Muscle of back (tissue), 3 donors: ENCODE measurements at regions not wholly inside any gene's neighbourhood (a gene's known extent, or its start where the extent isn't known, plus 50 kb on each side); places are given as distances from the start of the nearest gene placed in this dataset.

Experiments used
- DNase-seq, 3 donors: peaks; one replicate each; pipeline versions ENCODE4 v3.0.0 to v3.0.0-alpha.2; 2013

DNA sequence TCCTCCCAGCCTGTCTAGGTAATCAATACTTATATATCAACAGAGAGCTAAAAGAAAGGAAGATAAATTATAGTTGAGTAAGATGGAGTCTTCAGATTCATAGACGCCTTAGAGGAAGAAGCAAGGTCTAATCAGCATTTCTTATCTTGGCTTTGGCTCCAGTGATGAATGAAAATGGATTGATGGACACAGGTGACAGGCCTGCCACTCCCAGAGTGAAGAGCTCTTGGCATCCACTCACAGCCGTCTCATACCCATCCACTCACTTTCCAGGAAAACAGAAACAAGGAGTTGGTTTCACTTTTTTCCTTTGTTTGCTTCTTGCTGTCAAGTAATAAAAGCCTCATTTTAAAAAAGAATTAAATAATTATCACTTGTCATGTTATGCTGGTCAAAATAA lies 168.2 kb downstream of the MFSD1 start:
- peak in 1 of 3 donors; percentile 6 for DNase-seq

DNA sequence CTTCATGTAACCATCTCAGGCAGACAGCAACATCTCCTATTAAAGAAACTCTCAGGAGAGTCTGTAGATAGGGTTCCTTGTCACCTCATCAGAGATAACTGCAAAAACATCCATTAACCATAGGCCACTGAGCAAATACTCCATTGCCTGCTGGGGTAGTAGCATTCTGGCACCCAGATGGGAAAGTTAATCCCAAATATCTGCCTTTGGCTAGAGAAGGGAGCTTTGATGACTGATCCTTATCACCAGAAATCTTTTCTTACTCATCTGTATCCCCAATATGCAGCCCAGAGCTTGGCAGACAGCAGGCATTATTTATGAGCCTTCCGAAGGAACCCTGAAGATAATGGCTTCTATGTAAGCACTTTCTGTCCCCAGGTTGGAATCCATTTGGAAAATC lies 173.1 kb downstream of the MFSD1 start:
- no peak for DNase-seq

DNA sequence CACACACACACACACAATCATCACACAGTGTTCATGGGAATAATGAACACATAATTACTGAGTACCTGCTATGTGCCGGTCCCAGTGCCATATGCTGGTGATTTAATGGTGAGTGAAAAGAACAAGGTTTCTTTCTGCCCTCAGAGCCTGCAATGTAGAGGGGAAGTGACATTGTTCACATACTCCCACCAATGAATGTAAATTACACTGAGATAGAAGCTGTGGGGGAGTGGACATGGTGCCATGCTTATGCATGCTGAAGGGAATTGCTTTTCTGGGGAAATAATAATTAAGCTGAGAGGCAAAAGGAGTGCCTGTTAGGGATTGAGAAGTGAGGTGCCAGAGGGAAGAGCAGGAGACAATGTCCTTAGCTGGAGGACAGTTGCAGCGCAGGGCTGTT lies 175.1 kb downstream of the MFSD1 start:
- no peak for DNase-seq

DNA sequence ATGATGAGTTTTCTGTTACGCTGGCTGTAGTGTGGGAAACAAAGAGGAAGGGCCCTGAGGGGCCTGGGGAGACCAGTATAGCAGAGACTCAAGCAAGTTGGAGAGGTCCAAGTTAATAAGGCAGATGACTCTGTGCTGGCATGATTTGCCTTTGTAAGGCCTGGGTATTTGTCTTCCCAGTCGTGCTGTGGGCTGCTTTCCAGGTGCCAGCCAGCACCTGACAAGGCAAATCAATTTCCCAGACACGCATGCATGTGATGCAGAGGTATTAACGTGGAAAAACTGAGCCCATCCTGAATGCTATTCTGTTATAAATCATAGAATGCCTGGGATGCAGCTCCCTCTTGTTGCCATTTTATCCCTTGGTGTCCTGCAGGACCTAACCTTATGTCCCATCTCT lies 175.6 kb downstream of the MFSD1 start:
- DNase-seq = no peak

DNA sequence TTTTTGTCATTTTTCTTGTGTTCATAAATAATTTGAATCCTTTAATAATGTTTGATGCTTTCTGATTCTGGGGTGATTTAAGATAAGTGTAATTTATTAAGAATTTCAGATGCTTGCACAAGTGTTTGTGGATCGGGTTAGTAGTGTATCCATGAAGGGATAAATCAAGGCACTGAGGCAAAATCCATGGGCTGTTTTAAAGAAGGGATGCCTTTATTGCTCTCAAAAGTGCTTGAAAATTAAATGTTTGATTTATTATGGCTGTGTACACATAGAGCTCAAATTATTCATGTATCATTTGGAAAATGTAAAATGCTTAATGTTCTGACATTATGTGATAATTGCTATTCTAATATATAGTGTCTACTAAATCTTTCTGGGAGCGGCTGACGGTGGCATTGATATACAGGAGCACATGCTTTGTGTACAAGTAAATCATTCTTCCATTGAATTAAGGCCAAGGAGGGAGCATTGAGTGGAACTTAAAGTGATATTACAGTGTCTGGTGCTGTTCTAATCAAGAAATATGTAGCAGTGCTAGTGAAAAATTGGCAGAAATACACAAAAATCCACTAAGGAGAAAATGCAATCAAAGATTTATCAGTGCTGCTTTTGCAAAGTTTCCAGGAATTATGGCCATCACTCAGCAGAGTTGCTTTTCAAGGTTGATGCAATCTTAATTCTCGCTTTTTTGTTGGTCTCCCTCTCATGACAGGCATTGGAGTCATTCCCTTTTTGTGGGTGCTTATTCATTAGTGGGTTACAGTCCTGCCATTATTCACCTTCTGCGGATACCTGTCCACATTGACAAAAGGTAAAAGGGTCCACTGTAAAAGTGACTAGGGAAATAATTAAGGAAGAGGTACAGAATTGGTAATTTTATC lies 181.6 kb downstream of the MFSD1 start:
- no peak for DNase-seq

DNA sequence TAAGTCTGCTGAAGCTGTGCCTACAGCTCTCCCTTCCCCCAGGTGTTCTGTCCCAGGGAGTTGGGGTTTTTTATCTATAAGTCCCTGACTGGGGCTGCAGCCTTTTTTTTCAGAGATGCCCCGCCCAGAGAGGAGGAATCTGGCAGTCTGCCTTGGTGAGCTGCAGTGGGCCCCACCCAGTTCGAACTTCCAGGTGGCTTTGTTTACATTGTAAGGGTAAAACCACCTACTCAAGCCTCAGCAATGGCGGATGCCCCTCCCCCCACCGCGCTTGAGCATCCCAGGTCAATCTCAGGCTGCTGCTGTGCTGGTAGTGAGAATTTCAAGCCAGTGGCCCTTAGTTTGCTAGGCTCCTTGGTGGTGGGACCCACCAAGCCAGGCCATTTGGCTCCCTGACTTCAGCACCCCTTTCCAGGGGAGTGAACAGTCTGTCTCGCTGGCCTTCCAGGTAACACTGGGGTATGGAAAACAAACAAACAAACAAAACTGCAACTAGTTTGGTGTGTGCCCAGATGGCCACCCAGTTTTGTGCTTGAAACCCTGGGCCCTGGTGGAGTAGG lies 189.4 kb downstream of the MFSD1 start:
- no peak for DNase-seq

DNA sequence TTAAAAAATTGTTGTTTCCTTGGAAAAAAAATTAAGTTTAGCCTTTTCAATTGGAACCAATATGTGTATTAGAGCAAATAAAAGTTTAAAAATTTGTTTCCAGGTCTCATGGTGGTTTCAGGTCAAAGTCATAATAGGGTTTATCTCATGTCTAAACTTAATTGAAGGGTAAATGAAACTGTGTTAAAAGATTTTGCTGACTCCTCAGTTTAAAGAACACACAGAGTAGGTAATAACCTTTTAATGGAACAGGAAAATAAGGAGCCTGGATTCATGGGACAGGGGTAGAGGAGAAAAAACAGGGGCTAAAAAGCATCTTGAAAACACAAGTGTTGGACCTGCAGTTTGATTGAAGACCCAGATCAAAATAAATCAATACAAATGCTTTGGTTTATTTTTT lies 190.6 kb downstream of the MFSD1 start:
- no peak for DNase-seq

DNA sequence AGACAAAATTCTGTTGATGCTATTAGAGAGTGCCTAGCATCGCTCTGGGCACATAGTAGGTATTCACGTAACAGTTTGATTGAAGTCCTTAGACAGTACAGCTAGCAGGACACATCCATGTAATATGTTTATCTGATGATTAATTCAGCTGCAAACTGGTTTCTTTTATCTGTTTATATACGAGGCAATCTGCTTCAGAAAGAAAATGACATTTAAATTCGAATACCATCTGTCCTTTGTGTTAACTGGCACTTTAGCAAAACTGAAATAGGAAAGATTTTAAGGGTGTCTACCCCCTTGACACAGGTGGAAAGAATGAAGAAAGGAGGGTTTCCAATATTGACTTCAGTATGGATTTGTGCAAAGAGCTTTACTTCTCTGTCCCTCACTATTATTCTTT lies 192.5 kb downstream of the MFSD1 start:
- DNase-seq = no peak

DNA sequence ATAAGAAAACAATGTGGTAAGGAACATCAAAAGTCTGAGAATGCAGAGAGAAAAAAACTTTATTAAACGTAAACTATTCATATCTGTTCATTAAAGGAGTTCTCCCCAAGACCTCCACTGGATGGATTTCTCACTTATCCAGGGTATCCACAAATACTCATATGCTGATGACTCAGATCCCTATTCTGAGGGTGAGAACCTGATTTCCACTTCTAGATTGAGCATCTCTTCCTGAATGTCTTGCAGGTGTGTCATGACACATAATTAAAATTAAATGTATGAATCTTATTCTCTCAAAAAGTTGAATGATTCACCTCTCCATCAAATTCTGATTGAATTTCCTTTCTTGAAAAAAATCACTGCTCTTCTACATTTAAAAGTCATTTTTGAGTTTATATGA lies 199.9 kb downstream of the MFSD1 start:
- no peak for DNase-seq

DNA sequence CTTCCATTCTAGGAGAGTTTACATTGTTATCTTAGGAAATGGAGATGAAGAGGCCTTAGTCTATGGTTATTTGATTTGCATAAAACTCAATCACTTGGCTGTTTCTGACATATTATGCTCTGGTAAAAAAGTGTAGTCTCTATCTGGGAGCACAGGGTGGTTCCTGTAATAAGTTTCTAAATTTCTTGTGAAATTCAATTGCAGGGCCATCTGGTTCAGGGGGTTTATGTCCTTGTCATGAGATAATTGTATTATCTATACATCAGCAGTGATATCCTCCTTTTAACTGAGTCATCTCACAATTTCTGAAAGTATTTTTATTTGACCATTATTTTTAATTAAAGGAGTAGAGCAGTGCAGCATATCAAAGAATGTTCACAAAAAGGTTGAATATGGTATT lies 203.3 kb downstream of the MFSD1 start:
- DNase-seq = no peak

DNA sequence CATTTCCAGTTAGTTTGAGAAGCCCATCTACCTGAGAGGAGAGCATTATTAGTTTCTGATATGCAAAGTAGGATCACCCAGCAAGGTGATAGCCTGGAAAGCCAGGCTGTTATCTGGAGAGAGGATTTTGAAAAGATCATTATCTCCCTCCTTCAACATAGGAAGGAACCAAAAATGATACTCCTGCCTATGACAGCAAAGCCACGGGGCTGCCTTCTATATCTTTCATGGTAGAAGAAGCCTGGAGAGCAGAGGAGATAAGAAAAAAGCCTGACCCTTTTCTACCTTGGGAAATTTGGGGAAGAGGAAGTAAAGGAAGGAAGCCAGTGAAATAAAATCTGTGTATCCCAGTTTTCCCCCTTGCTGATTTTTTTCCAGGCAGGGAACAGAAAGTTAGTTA lies 205.5 kb downstream of the MFSD1 start:
- no peak for DNase-seq

DNA sequence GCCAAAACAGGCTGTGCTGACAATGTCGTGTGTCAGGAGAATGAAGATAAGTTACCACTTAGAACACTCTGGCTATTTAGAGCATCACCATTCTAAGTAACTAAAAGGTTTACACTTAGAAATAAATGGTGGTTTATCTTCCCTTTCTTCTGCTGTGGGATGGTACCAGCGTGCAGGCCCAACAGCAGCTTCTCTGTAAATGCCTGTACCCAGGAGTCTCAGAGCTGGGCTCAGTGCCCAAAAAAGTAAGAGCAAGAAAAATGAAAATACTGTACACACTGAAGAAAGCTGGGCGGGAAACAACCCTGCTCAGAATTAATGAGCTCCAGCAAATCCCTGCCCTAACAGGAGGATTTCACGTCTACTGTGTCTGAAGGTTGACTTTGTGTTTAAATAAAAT lies 206.5 kb downstream of the MFSD1 start:
- DNase-seq = no peak

DNA sequence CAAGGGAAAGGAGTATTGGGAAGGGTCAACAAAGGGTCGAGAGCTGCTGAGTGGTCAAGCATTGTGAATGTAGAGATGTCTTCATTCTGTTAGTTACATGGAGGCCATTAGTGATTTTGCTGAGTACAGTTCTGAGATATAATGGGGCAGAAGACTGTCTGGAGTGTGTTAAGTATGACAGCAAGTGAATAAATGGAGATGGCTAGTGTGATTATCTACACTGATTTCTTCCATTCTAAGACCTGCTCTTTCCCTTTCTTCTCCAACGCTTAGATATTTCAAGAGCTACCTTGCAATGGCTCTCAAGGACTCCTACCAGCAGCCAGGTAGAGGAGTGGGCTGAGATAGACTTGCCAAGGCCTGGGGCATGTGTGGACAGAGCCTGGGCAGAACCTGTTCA lies 216.5 kb downstream of the MFSD1 start:
- DNase-seq = no peak

DNA sequence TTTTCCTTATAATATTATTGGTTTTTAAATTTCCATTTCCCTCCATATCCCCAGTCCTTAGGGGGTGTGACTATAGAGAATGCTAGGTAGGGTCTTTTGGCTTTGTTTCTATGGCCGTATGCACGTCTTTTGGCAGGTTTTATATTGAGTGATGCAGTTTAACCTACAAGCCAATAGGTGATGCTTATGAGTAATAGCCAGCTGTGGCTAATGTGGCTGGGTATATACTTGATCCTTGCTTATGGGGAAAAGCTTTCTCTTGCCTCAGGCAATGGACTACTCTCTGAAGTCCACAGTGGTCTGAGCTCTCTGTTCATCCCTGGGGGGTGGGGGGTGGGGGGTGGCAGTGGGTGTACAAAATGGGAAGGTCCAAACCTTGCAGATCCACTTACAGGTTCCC lies 223.9 kb downstream of the MFSD1 start:
- no peak for DNase-seq

DNA sequence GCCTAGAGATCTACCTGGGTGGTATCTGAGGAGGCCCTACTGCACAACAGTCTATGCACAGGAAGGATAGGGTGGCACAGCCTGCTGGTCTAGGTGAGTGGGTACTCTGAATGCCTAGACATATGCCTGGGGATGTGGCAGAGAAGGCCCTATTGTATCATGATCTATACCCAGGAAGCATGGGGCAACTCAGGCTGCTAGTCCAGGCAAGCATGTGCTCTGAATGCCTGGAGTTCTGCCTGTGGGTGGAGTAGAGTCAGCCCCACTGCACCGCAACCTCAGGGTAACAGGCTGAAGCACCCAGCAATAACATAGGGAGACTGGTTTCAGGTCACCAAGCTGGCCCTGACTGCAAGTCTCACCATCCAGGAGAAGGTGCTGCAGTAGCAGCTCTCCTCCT lies 224.7 kb downstream of the MFSD1 start:
- no peak for DNase-seq

DNA sequence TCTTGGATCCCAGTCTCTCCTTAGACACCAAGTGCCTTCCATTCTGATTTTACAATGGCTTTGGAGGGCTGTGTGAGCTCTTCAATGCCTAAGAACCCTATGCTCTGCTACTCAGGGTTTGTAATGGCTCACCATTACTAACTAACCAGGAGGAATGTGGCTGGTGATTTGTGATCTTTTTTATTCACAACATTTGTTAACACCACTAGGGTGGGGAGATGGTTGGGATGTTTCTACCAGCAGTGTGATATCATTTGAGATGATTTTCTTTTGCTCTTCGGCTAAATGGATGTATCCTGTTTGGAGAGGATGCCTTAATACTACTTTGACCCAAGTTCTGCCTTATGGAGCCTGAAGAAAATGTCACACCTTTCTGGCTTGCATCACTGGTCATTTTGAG lies 226.9 kb downstream of the MFSD1 start:
- no peak for DNase-seq

DNA sequence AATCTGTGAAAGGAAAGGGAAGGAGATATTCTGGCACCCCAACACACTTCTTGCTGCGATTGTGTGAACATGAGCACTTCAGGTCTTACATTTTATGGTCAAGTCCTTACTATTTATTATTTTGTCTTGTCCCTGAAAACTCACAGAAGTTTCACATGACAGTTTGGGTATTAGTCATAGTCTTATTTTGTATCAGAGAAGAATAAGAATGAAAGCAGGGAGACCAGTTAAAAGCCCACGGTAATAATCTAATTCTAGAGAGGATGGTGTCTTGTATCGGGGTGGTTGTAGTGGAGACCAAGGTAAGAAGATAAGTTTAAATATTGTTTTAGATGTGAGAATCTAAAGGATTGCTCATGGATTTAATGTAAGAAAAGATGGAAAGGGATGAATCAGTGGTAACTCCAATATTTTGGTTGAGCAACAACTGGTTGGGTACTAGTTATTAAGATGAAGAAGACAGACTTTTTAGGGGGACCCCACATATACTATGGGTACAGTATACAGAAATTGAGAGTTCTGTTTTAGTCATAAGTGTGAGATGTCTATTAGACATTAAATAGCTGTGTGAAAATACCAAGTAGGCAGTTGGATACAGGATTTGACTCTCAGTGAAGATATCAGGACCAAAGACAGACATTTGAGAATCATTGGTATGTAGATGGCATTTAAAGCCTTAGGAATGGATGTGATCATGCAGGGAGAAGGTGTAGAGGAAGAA lies 227.6 kb downstream of the MFSD1 start:
- no peak for DNase-seq

DNA sequence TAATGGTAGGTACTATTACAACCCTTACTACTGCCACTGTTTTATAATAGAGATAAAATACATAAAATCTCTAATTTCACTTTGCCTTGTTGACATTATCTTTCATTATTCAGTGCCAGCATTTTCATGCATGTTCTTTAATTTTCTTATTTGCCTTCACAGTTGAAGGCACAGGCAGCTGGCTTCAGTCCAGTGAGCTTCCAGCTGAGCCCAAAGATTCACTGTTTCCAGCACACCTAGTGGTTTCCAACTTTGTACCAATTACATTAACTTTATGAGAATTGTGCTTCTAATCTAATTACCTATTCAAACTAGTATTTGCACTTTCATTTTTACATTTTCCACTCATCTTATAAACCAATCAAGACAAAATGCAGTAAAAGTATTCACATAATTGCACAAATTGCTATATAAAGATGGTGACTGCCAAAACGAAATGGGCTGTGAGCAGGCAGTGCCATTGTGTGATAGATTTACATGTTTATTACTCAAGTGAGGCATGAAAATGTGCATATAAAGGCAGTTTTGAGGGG lies 228.3 kb downstream of the MFSD1 start:
- no peak for DNase-seq

DNA sequence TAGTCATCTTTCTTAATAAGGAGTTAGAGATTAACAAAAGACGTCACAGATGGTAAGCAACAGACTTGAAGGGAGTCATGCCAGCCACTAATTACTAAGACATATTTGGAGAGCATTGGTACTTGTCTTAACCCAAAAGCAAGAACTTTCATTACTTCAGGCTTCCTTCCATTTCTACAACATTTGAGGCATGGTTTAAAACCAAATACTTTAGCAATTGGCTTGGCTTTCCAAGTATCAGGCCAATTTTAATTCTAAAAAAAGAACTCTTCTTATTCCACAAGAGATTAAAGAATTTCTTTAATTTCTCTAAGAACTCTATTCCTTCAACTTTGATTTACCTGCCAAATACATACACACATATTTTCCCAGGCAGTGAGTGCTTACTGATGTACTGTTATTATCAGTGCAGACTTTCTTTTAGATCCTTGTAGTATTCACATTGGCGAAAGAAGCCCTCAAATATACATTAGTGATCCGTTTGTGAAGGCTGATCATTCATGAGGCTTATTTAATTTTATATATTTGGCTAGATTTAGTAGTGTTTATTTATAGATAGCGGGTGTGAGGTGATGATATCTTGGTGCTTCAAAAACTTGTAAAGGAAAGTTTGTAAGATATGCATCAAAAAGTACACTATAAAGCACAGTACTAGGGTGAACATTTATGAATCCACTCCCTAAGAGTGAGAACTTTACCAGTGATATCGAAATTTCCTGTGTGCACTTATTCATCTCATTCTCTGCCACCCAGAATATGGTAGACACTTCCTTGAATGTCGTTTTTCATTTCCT lies 229.2 kb downstream of the MFSD1 start:
- no peak for DNase-seq

DNA sequence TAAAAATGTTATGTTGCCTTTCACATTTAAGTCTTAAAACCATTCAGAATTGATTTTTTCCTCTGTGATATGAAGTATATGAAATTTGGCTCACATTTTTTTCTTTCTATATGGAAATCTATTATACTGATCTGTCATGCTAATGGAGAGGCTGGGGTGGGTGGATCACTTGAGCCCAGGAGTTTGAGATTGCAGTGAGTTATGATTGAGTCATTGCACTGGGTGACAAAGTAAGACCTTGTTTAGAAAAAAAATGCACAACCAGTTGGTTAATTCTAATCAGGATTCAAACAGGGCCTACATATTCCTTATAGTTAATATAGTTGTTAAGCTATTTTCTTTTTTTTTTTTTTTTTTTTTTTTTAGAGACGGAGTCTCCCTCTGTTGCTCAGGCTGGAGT lies 230.5 kb downstream of the MFSD1 start:
- no peak for DNase-seq

DNA sequence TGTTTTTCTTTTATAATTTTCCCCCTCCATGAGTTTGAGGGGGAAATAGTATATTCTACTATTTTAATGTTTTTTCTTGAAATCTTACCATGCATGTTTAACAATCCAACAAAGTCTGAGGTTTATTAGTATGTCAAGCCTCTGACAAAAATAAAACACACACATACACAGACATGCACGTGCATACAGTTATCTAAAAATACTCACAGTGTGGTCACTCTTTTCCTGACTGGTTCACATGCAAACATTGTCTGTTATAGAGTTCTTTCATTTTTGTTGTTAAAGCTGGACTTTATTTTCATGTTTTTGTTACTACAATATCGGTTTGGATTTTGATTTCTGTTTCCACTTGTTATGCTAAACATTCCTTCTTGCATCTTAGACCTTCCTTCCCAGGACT lies 236.6 kb downstream of the MFSD1 start:
- no peak for DNase-seq

DNA sequence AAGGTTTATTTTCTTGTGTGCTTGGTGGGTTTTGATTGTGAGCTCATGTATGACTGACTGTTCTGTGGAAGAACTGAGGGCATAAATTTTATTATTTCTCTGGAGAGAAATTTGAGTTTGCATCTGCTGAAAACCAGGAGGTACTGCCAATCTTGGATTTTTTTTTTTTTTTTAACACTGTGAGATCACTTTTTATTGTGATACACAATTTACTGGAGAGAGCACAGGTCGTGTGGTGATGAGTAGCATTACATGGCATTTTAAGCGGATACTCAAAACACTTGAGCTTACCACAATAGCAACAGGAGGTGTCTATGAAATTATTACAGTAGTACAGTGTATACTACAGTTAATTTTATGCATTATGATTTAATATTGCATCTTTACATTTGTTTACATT lies 237.4 kb downstream of the MFSD1 start:
- DNase-seq = no peak
